ENCODE measurements at regions not wholly inside any gene's neighbourhood (a gene's known extent, or its start where the extent isn't known, plus 50 kb on each side); places are given as distances from the start of the nearest gene placed in this dataset.
A peak's percentile ranks its signal among the peaks of the same experiment; 100 is the strongest.
"Not testable (repeated sequence)": the region's sequence is repeated elsewhere in the genome, so short reads cannot be mapped to it uniquely, and the experiment has no call there.

GRCh38 chrX:22538580-22538979 is 265.9 kb downstream of the CBLL2 start:
- DNase-seq = peak; percentile 36

- no peak for DNase-seq
Measured at GRCh38 chrX:22541926-22542325, 269.2 kb downstream of the CBLL2 start.

GRCh38 chrX:22542641-22543040 is 269.9 kb downstream of the CBLL2 start:
- DNase-seq = peak; percentile 59

GRCh38 chrX:22559506-22559905 is 286.8 kb downstream of the CBLL2 start:
- peak; percentile 30 for DNase-seq

- DNase-seq = peak; percentile 55
Measured at GRCh38 chrX:22575161-22575845, 302.6 kb downstream of the CBLL2 start.

GRCh38 chrX:22577181-22577580 is 304.5 kb downstream of the CBLL2 start:
- peak; percentile 57 for DNase-seq

GRCh38 chrX:22585831-22586230 is 313.1 kb downstream of the CBLL2 start:
- no peak for DNase-seq

- DNase-seq = no peak
Measured at GRCh38 chrX:22589845-22590244, 317.1 kb downstream of the CBLL2 start.

GRCh38 chrX:22594766-22595165 is 322.1 kb downstream of the CBLL2 start:
- no peak for DNase-seq

- DNase-seq = no peak
Measured at GRCh38 chrX:22603060-22603459, 330.3 kb downstream of the CBLL2 start.

- DNase-seq = not testable (repeated sequence)
Measured at GRCh38 chrX:22609452-22609851, 336.7 kb downstream of the CBLL2 start.

- no peak for DNase-seq
Measured at GRCh38 chrX:22616867-22617266, 344.2 kb downstream of the CBLL2 start.

- no peak for DNase-seq
Measured at GRCh38 chrX:22627576-22627975, 354.9 kb downstream of the CBLL2 start.

- no peak for DNase-seq
Measured at GRCh38 chrX:22628275-22628674, 355.6 kb downstream of the CBLL2 start.

- DNase-seq = peak; percentile 54
Measured at GRCh38 chrX:22629105-22629725, 356.5 kb downstream of the CBLL2 start.

GRCh38 chrX:22634083-22634482 is 361.4 kb downstream of the CBLL2 start:
- peak; percentile 72 for DNase-seq

GRCh38 chrX:22634751-22635150 is 362.0 kb downstream of the CBLL2 start:
- peak; percentile 44 for DNase-seq

GRCh38 chrX:22648281-22648680 is 351.5 kb upstream of the DDX53 start:
- DNase-seq = no peak

GRCh38 chrX:22650691-22651090 is 349.1 kb upstream of the DDX53 start:
- DNase-seq = no peak

GRCh38 chrX:22652596-22652995 is 347.2 kb upstream of the DDX53 start:
- DNase-seq = peak; percentile 47

- DNase-seq = peak; percentile 13
Measured at GRCh38 chrX:22660756-22661155, 339.0 kb upstream of the DDX53 start.

GRCh38 chrX:22662776-22663175 is 337.0 kb upstream of the DDX53 start:
- no peak for DNase-seq

GRCh38 chrX:22664826-22665225 is 334.9 kb upstream of the DDX53 start:
- DNase-seq = no peak

- no peak for DNase-seq
Measured at GRCh38 chrX:22665818-22666217, 333.9 kb upstream of the DDX53 start.

GRCh38 chrX:22666441-22666840 is 333.3 kb upstream of the DDX53 start:
- peak; percentile 10 for DNase-seq
